Spinal cord (tissue), 9 donors: ENCODE measurements at regions not wholly inside any gene's neighbourhood (a gene's known extent, or its start where the extent isn't known, plus 50 kb on each side); places are given as distances from the start of the nearest gene placed in this dataset.

ENCODE experiments used
- DNase-seq, 6 donors: peaks; one replicate each; pipeline versions ENCODE4 v3.0.0 to v3.0.0-alpha.2; 2013 to 2015; ENCODE audit warnings: low spot score in 6 of 6, low read depth in 4 of 6
- H3K27ac ChIP-seq: one replicate; pipeline ENCODE4 v1.5.1; 2013; ENCODE audit warnings: low read depth, low read length, control low read depth
- H3K27me3 ChIP-seq: one replicate; pipeline ENCODE4 v1.6.1; 2013; ENCODE audit warnings: low read length; ENCODE audit not compliant: control insufficient read depth, insufficient read depth
- H3K36me3 ChIP-seq: one replicate; pipeline ENCODE4 v1.6.1; 2013; ENCODE audit warnings: low read length; ENCODE audit not compliant: control insufficient read depth, insufficient read depth
- H3K4me1 ChIP-seq: one replicate; pipeline ENCODE4 v1.6.1; 2013; ENCODE audit warnings: low read length; ENCODE audit not compliant: control insufficient read depth, insufficient read depth
- H3K4me3 ChIP-seq: one replicate; pipeline ENCODE4 v1.5.1; 2013; ENCODE audit warnings: low read depth, low read length, control low read depth
- H3K9me3 ChIP-seq: one replicate; pipeline ENCODE4 v1.6.1; 2013; ENCODE audit warnings: low read length; ENCODE audit not compliant: control insufficient read depth, insufficient read depth
- WGBS: methylation state at CpG from one replicate; pipeline ENCODE4 v1.1.5; 2013; ENCODE audit warnings: missing lambda C conversion rate; ENCODE audit not compliant: insufficient coverage; 5-methylcytosine and 5-hydroxymethylcytosine counted together
- donor health status: healthy.

DNA sequence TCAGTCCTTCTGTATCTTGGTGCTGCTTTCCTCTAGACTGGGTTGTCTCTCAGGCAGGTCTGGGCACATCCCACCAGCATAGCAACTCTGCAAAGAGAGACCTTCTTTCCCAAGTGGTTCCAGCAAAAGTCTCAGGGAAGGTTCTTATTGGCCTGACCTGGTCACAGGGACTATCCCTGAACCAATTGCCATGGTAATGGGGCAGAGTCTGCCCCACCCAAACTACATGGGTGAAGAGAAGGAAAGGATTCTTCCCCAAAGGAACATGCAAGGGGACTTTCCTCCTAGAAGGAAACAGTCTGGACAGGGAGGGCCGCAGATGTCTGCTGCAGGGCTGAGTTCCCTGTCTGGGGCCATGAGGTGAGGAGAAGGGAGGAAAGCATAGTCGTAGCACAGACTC lies 122.2 kb upstream of the NCOR2 start:
- Histone ChIP-seq H3K27ac (no peak overlapping the region), H3K36me3 (no peaks in the 10 kb centered on the region), H3K4me1 (peaks cover 41% of the 10 kb centered on the region), H3K9me3 (peaks cover 6% of the 10 kb centered on the region), H3K4me3 (no peak overlapping the region), H3K27me3 (no peaks in the 10 kb centered on the region)
- no peak for DNase-seq
- WGBS, result 80% methylated on average over 2 of the region's 2 CpGs

DNA sequence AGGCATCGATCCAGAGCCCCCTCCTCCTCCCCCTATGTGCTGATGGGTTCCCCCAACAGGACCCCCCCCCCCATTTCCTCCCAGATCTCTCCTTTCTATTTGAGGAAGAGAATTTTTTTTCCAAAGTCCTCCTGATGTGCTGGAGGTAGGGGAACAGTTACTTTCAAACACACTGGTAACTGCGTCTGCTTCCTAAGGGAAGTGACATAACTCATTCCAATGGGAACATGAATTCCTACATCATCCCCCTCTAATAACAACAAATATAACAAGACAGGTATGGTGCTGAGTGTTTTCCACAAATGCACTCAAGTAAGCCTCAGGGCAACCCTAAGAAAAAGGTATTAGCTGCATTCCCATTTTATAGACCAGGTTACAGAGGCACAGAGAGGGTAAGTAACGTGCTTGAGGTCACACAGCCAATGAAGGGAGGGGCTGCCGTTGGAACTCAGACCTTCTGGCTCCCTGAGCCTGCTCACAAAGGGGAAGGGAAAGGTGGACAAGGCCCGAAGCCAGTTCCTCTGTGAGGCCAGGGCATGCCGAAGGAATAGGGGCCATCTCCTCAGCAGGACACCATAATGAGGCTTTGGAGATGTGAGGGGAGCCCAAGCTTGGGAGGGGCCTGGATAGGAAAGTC lies 121.1 kb upstream of the NCOR2 start:
- Histone ChIP-seq H3K27me3 (no peaks in the 10 kb centered on the region), H3K4me1 (peaks cover 47% of the 10 kb centered on the region), H3K9me3 (peaks cover 6% of the 10 kb centered on the region), H3K4me3 (no peak overlapping the region), H3K36me3 (no peaks in the 10 kb centered on the region), H3K27ac (peak overlapping the region; percentile 76)
- DNase-seq, result no peak
- 59% methylated on average over 4 of the region's 6 CpGs for WGBS

DNA sequence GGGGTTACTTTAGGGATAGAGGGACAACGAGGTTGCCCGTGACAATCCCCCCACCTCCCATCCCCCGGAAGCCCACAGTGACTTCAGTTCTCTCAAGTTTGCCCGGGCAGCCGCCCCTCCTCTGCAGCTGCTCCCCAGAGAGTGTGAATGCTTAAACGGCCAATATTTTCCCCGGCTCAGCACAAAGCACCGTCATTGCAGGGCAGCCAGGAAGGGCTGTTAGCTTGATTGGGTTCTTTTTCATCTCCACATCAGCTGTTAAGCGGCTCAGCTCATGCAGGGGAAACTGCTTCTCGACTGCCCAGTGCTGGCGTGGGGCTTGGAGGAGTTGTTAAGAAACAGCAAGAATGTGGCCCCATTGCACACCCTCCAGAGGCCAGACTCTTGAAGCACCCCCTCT lies 120.5 kb upstream of the NCOR2 start:
- H3K4me3 ChIP-seq, result no peak overlapping the region
- H3K27me3 ChIP-seq, result no peaks in the 10 kb centered on the region
- H3K27ac ChIP-seq, result peak overlapping the region; percentile 76
- H3K4me1 ChIP-seq, result peaks cover 47% of the 10 kb centered on the region
- no peaks in the 10 kb centered on the region for H3K36me3 ChIP-seq
- 13% methylated on average over 4 of the region's 11 CpGs for WGBS
- peak in 3 of 6 donors; percentile 63 to 93 (median 91) for DNase-seq
- H3K9me3 ChIP-seq, result peaks cover 6% of the 10 kb centered on the region

DNA sequence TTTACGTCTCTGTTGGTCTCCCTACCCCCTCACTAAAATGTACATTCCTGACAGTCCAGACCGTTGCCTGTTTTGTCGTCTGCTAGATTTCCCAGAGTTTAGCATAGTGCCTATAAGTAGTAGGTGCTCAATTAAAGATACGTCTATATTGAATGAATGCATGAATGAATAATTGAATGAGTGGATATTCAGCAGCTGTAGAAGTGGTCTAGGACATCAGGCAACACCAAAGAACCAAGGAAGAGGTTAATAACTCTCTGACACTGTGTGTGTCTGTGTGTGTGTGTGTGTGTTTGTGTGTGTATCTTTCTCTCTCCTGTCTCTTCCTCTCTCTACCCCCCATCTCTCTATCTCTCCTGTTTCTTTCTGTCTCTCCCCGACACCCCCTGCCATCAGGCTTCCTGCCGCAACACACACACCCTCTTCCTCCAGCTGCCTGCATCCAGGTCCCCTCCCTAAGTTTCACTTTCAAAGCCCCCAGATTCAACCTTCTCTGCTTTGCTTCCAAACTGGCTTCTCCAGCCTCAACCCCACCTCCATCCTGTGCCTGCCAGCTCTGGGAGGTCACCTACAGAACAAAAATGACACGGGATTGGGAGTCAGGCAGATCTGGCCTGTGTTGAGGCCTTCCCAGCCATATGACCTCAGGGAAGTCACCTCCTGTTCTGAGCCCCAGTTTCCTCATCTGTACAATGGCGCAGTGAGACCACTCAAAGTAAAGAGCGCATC lies 119.9 kb upstream of the NCOR2 start:
- WGBS, result 57% methylated on average over 4 of the region's 9 CpGs
- no peak overlapping the region for H3K4me3 ChIP-seq
- no peak for DNase-seq
- H3K9me3 ChIP-seq, result peaks cover 1% of the 10 kb centered on the region
- no peaks in the 10 kb centered on the region for H3K36me3 ChIP-seq
- H3K27ac ChIP-seq, result peak overlapping the region; percentile 76
- no peaks in the 10 kb centered on the region for H3K27me3 ChIP-seq
- peaks cover 49% of the 10 kb centered on the region for H3K4me1 ChIP-seq

DNA sequence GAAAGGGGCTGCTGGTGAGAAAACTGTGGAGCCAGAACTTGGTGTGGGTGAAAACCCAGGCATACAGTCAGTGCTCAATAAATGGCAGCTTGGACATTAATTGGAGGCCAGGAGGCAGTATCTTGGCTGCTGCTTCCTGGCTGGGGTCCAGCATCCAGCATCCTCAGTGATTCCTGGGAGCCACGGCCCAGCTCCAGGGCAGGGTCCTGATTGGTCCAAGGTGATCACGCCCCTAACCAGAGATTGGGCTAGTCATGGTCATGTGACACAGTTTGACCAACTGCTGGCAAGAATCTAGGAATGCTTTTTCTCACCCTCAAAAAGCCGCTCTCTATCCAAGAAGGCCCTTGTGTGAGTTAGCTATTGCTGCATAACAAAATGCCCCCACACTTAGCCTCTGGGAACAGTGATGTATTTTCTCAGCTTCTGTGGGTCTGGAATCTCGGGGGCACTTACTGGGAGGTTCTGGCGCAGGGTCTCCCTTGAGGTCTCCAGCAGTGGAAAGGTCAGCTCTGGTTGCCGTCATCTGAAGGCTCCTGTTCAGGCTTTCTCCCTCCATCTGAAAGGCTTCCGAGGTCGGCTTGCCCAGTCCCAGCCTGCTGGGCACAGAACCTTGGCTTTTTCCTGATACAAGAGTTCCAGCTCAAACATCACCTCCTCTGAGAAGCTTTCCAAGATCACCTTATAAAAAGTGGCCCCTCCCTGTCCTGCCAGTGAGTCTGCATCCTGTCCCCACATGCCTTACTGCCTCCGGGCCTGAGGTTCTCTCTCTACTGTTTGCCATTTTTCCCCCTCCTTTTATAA lies 119.2 kb upstream of the NCOR2 start:
- Histone ChIP-seq H3K27ac (peak overlapping the region; percentile 76), H3K4me1 (peaks cover 57% of the 10 kb centered on the region), H3K4me3 (no peak overlapping the region), H3K9me3 (no peaks in the 10 kb centered on the region), H3K27me3 (no peaks in the 10 kb centered on the region), H3K36me3 (no peaks in the 10 kb centered on the region)
- DNase-seq, result no peak
- 89% methylated on average over 6 of the region's 9 CpGs for WGBS

DNA sequence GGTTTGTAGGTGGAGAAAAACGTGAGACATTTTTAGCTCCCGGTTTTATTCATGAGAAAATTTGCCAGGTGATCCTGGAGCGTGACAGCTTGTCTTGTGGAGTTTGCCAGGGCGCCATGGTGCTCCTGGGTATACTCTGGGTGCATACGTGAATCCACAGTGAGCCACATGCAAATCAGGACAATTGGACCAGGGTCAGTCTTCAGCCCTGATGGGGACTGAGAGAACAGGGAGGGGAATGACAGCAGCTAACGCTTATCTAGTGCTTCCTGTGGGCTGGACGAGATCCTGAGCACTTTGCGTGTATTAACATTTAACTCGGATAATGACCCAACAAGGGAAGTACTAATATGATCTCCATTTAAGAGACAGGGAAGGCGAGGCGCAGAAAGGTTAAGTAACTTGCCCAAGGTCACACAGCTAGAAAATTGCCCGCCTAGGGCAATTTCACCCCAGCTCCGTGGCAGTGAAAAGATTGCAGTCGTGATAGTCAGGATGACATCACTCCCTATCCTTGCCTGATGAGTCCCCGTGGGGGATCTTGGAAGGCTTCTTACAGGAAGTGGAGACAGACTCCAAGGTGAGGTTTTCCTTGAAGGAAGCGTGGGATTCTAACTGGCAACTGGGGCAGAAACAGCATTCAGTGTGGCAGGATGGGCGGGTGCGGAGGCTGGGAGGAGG lies 118.4 kb upstream of the NCOR2 start:
- H3K4me3 ChIP-seq, result no peak overlapping the region
- H3K4me1 ChIP-seq, result peaks cover 64% of the 10 kb centered on the region
- no peaks in the 10 kb centered on the region for H3K27me3 ChIP-seq
- peak overlapping the region; percentile 40 for H3K27ac ChIP-seq
- 52% methylated on average over 12 of the region's 18 CpGs for WGBS
- no peak for DNase-seq
- H3K9me3 ChIP-seq, result no peaks in the 10 kb centered on the region
- H3K36me3 ChIP-seq, result no peaks in the 10 kb centered on the region

DNA sequence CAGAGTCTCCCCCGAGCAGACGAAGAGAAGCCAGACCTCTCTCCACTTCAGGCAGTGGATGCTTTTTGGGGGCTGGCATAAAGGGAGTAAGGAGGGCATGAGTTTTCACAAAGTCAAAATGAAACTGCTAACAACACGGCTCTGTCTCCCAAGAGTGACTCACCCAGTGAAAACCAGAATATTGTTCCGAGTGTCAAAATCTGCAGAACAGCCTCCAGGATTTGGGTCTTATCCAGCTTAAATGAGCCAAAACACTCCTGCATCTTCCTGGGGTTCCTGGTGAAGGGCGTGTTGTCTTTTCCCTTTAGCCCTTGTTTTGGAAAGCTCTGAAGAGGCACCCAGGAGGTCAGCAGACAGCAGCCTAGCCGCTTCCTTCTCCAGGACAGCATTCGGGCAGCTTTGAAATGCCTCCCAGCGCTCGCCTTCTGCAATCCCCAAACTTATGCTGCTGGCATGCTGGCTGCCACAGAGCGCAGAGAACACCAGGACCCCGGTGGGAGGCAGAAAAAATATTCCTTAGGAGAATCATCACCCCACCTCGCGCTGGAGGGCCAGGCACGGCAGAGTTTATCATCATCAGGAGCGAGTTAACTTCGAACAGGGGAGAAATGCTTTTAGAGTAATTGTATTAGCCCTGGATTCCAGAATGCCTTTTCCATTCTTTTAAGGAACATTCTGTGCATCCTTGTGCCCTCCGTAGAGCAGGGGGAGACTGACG lies 117.7 kb upstream of the NCOR2 start:
- Histone ChIP-seq H3K4me1 (peaks cover 70% of the 10 kb centered on the region), H3K4me3 (no peak overlapping the region), H3K27me3 (no peaks in the 10 kb centered on the region), H3K27ac (peak overlapping the region; percentile 40), H3K9me3 (no peaks in the 10 kb centered on the region), H3K36me3 (no peaks in the 10 kb centered on the region)
- WGBS, result 17% methylated on average over 14 of the region's 18 CpGs
- DNase-seq, result peak in 2 of 6 donors; percentile 58 to 83

DNA sequence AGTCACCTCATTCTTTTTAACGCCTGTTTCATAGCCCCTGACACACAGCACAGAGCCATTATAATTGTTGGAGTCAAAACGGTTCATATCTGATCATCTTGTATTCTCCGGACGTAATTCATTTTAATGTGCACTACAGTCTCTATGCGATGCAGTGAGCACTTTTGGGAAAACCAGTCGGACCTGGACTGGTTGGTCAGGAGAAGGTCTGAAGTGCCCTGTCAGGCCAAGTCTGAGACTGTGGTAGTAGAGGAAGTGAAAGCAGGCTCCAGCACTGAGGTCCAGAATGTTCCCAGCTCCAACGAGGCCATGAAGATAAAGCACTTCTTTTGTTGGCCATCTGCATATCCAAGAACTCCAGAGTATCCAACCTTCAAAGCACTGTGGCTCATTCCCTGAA lies 117.1 kb upstream of the NCOR2 start:
- peak overlapping the region; percentile 40 for H3K27ac ChIP-seq
- no peaks in the 10 kb centered on the region for H3K9me3 ChIP-seq
- 70% methylated on average over 7 of the region's 7 CpGs for WGBS
- peaks cover 76% of the 10 kb centered on the region for H3K4me1 ChIP-seq
- no peaks in the 10 kb centered on the region for H3K36me3 ChIP-seq
- no peaks in the 10 kb centered on the region for H3K27me3 ChIP-seq
- DNase-seq, result no peak
- no peak overlapping the region for H3K4me3 ChIP-seq
